Small intestine (tissue), 7 donors: ENCODE measurements at regions not wholly inside any gene's neighbourhood (a gene's known extent, or its start where the extent isn't known, plus 50 kb on each side); places are given as distances from the start of the nearest gene placed in this dataset.
"Not testable (repeated sequence)": the region's sequence is repeated elsewhere in the genome, so short reads cannot be mapped to it uniquely, and the experiment has no call there.

Experiments
- DNase-seq, 2 donors: peaks; one replicate each; pipeline versions ENCODE4 v3.0.0 to v3.0.0-alpha.2; 2013
- FAIRE-seq: peaks from 2 replicates; lab custom pipeline; 2012; peaks lifted over from hg19 to GRCh38; lab: Jason Lieb, UNC
- H3K27ac ChIP-seq, 3 donors: one replicate each; pipeline ENCODE4 v1.5.1; 2013; ENCODE audit warnings: low read length in 2 of 3, mild to moderate bottlenecking in 2 of 3, control low read depth in 1 of 3, inconsistent platforms in 1 of 3, low read depth in 1 of 3, moderate library complexity in 1 of 3
- H3K27me3 ChIP-seq, 3 donors: one replicate each; pipeline ENCODE4 v1.6.1; 2013; ENCODE audit warnings: low read length in 3 of 3, inconsistent platforms in 1 of 3; ENCODE audit not compliant: control insufficient read depth in 3 of 3, insufficient read depth in 3 of 3
- H3K36me3 ChIP-seq, 3 donors: one replicate each; pipeline ENCODE4 v1.6.1; 2013; ENCODE audit warnings: low read length in 3 of 3, inconsistent platforms in 1 of 3, low read depth in 1 of 3, mild to moderate bottlenecking in 1 of 3, moderate library complexity in 1 of 3; ENCODE audit not compliant: control insufficient read depth in 3 of 3, insufficient read depth in 2 of 3
- H3K4me1 ChIP-seq, 3 donors: one replicate each; pipeline ENCODE4 v1.6.1; 2013; ENCODE audit warnings: low read length in 2 of 3, inconsistent platforms in 1 of 3, low read depth in 1 of 3, mild to moderate bottlenecking in 1 of 3, moderate library complexity in 1 of 3; ENCODE audit not compliant: control insufficient read depth in 3 of 3, insufficient read depth in 2 of 3
- H3K4me3 ChIP-seq, 3 donors: one replicate each; pipeline ENCODE4 v1.5.1; 2013; ENCODE audit warnings: low read length in 3 of 3, control low read depth in 1 of 3, inconsistent platforms in 1 of 3, low read depth in 1 of 3, mild to moderate bottlenecking in 1 of 3, moderate library complexity in 1 of 3
- H3K9me3 ChIP-seq, 2 donors: one replicate each; pipeline ENCODE4 v1.6.1; 2013; ENCODE audit warnings: low read depth in 1 of 2, low read length in 1 of 2; ENCODE audit not compliant: control insufficient read depth in 2 of 2, insufficient read depth in 1 of 2
- WGBS, 3 donors: extraction: QIAGEN DNeasy Blood & Tissue Kit; methylation state at CpG; one replicate each; pipeline ENCODE4 v1.1.7; 2013; 5-methylcytosine and 5-hydroxymethylcytosine counted together
- donor health status: healthy with polysubstance abuse.
- donor health status: control.
- donor health status: control.
- donor health status: Bipolar disorder and iron deficiency.
- donor health status: healthy.

- Histone ChIP-seq H3K36me3 (no peaks in the 10 kb centered on the region), H3K27ac (no peak overlapping the region), H3K4me3 (no peak overlapping the region), H3K9me3 (no peaks in the 10 kb centered on the region), H3K4me1 (no peaks in the 10 kb centered on the region), H3K27me3 (no peaks in the 10 kb centered on the region)
- WGBS, 3 donors = 39 to 47% (median 40%) methylated on average over 2 of the region's 2 CpGs
- DNase-seq = no peak
- FAIRE-seq = no peak
These were observed 78.8 kb downstream of the DUSP6 start for GRCh38 chr12:89273525-89273924.

- no peaks in the 10 kb centered on the region for H3K36me3 ChIP-seq
These were observed 81.8 kb downstream of the DUSP6 start for GRCh38 chr12:89270548-89270947.

DNA sequence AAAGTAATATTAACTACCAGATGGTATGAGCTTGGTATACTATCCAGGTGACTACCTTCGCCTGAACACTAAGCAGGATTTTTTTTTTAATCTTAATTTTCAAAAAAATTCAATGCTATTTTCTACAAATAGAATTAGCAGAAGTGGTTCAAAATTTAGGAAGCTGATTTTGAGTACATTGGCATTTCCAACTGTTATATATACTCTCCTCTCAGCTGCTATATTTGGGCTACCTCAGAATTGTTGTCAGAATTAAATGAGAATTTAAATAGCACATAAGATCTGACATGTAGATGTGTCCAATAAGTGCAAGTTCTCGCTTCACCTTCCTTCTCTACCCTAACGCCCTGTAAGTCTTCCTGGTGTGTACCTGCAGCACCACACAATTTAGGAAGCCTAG lies 83.1 kb downstream of the DUSP6 start:
- Histone ChIP-seq H3K27me3 (no peaks in the 10 kb centered on the region), H3K4me1 (peaks cover 0 to 9% (median 3%) of the 10 kb centered on the region in 3 donors), H3K27ac (no peak overlapping the region), H3K9me3 (peaks cover 0 to 7% of the 10 kb centered on the region in 2 donors), H3K36me3 (no peaks in the 10 kb centered on the region), H3K4me3 (no peak overlapping the region)
- WGBS, 3 donors = 90 to 96% (median 92%) methylated on average over 3 of the region's 3 CpGs
- FAIRE-seq = no peak
- no peak for DNase-seq

More at GRCh38 chr12:89270548-89270947, 81.8 kb downstream of the DUSP6 start:
- Histone ChIP-seq H3K4me1 (no peaks in the 10 kb centered on the region), H3K27ac (no peak overlapping the region), H3K9me3 (peaks cover 0 to 7% of the 10 kb centered on the region in 2 donors), H3K4me3 (no peak overlapping the region), H3K27me3 (no peaks in the 10 kb centered on the region)
- no peak for FAIRE-seq
- DNase-seq = no peak
- 95 to 97% (median 96%) methylated on average over 4 of the region's 4 CpGs for WGBS, 3 donors

- FAIRE-seq = no peak
These were observed 84.9 kb downstream of the DUSP6 start for GRCh38 chr12:89267404-89267803.

DNA sequence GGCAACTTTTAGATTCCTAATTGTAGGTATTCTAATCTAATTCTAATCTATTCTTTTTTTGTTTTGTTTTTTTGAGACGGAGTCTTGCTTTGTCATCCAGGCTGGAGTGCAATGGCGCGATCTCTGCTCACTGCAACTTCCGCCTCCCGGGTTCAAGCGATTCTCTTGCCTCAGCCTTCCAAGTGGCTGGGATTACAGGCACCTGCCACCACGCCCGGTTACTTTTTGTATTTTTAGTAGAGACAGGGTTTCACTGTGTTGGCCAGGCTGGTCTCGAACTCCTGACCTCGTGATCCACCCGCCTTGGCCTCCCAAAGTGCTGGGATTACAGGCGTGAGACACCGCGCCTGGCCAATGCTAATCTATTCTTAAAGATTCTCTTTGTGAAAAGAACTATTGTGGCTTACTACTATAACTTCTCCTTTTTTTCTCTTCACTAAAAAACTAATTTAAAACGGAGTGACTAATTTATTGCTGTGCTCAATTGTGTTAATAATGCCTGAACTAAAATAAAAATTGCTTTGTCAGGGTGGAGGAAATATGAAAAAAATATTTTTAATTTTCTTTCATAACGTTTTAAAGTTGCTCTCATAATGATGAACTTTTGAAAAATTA lies 85.6 kb downstream of the DUSP6 start:
- peaks cover 0 to 23% (median 3%) of the 10 kb centered on the region in 3 donors for H3K4me1 ChIP-seq
- DNase-seq, H3K27ac ChIP-seq, H3K4me3 ChIP-seq, H3K36me3 ChIP-seq, H3K27me3 ChIP-seq, H3K9me3 ChIP-seq: not testable (repeated sequence)
- WGBS, 3 donors = 83 to 89% (median 88%) methylated on average over 16 of the region's 16 CpGs
- peak; percentile 30 for FAIRE-seq

More at GRCh38 chr12:89267404-89267803, 84.9 kb downstream of the DUSP6 start:
- Histone ChIP-seq H3K9me3 (peaks cover 0 to 7% of the 10 kb centered on the region in 2 donors), H3K27me3 (no peaks in the 10 kb centered on the region), H3K4me1 (peaks cover 0 to 23% (median 3%) of the 10 kb centered on the region in 3 donors), H3K27ac (no peak overlapping the region), H3K36me3 (no peaks in the 10 kb centered on the region), H3K4me3 (no peak overlapping the region)
- no peak for DNase-seq
- WGBS, 3 donors = 78 to 90% (median 83%) methylated on average over 3 of the region's 3 CpGs

DNA sequence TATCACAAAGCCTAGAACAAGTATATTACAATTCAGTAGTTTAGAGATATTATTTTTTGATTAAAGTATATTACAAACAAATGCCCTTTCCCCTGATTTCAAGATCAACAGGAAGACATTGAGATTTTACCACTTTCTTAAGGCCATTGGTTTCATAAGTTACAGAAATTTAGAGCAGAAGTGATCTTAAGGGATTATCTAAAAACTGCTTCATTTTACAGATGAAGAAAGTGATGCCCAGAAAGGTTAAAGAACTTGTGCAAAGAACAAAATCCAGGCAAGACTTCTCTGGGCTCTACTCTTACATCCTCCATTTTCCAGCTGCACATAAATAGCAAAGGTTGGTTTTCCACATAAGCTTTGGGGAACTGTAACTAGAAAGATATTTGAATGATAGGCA lies 87.5 kb downstream of the DUSP6 start:
- Histone ChIP-seq H3K4me1 (peaks cover 0 to 23% (median 3%) of the 10 kb centered on the region in 3 donors), H3K4me3 (no peak overlapping the region), H3K36me3 (no peaks in the 10 kb centered on the region), H3K9me3 (peaks cover 0 to 7% of the 10 kb centered on the region in 2 donors), H3K27me3 (no peaks in the 10 kb centered on the region), H3K27ac (peak overlapping the region in 1 of 3 donors; percentile 65)
- FAIRE-seq = no peak
- DNase-seq = peak; percentile 12 to 48

DNA sequence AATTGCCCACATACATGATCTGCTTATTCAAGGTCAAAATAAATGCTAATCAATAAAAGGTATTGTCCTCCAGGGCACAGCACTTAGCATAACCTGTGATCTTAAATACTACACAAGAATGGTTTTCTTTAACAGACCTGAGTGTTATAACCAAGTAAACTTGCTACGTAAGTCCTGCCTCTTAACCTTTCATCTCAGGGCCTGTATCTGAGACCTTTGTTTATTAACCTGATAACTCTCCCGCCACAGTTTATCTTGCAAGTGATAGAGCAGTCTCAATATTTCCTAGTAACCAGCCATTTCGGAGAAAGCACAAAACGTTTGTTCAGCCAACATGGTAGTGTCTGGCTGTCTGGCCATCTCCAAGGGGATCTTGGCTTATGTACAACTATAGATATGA lies 88.4 kb downstream of the DUSP6 start:
- WGBS, 3 donors = 16 to 47% (median 33%) methylated on average over 4 of the region's 4 CpGs
- peak overlapping the region in 1 of 3 donors; percentile 65 for H3K27ac ChIP-seq
- no peak for FAIRE-seq

GRCh38 chr12:89262855-89263552 lies 89.3 kb downstream of the DUSP6 start:
- FAIRE-seq (no peak), DNase-seq (peak; percentile 23 to 56)
- Histone ChIP-seq H3K4me3 (no peak overlapping the region), H3K9me3 (peaks cover 0 to 13% of the 10 kb centered on the region in 2 donors), H3K27me3 (no peaks in the 10 kb centered on the region), H3K27ac (peak overlapping the region in 1 of 3 donors; percentile 65), H3K36me3 (no peaks in the 10 kb centered on the region), H3K4me1 (peaks cover 0 to 23% (median 3%) of the 10 kb centered on the region in 3 donors)
- WGBS, 3 donors = 58 to 73% (median 69%) methylated on average over 2 of the region's 2 CpGs

More for the DNA sequence above, 88.4 kb downstream of the DUSP6 start:
- Histone ChIP-seq H3K4me3 (no peak overlapping the region), H3K4me1 (peaks cover 0 to 23% (median 3%) of the 10 kb centered on the region in 3 donors), H3K36me3 (no peaks in the 10 kb centered on the region), H3K27me3 (no peaks in the 10 kb centered on the region), H3K9me3 (peaks cover 0 to 7% of the 10 kb centered on the region in 2 donors)
- DNase-seq = peak; percentile 60 to 79
